ENCODE measurements at regions not wholly inside any gene's neighbourhood (a gene's known extent, or its start where the extent isn't known, plus 50 kb on each side); places are given as distances from the start of the nearest gene placed in this dataset.
"Not testable (repeated sequence)": the region's sequence is repeated elsewhere in the genome, so short reads cannot be mapped to it uniquely, and the experiment has no call there.

DNA sequence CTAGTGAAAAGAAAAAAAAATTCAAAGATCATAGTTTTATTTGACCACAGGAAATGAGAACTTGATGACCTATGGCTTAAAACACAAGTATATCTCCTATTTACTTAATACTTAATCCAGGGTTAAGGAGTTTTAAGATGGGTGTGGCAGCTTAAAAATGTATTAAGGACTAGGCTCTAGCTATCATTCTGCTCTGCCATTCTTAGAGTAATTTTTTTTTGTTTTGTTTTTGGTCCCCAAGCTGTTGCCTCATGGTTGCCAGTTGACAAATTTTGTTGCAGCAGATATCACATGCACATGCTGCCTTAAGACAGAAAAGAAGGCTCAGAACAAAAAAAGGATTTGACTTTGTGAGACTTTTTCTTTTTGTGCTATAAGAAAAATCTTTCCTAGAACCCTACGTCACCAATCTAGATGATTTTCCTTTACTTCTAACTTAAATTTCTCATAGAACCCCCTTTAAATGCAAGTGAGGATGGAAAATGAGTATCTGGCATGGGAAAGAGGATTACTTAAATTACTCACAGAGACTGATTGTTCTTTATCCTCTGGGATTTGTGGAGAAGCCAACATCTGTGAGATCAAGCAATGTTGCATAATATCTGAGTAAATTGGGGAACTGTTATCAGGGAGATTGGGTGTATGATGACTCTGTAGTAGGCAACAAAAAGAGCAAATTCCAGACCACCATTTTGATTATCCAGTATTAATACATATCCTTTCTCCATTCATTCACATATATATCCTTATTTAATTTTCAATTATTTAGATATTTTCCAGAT lies 364.7 kb upstream of the CD180 start:
- DNase-seq = no peak
- Histone ChIP-seq H3K9me3 (ENCODE audit: low read length) (no peaks in the 10 kb centered on the region), H3K9me2 (replicated peaks; ENCODE audit: insufficient read depth, low read length) (0 out of 2 replicates have a peak, but pooled peaks cover 3% of the 10 kb centered on the region), H3K4me2 (ENCODE audit: low read depth, low read length, poor library complexity, severe bottlenecking) (no peak overlapping the region), H3K4me3 (ENCODE audit: low read length) (no peak overlapping the region), H3K36me3 (ENCODE audit: insufficient read depth, low read length) (no peaks in the 10 kb centered on the region), H3K4me1 (ENCODE audit: low read length) (no peaks in the 10 kb centered on the region), H2AFZ (ENCODE audit: low read length) (no peak overlapping the region), H3K27ac (ENCODE audit: low read length) (no peak overlapping the region), H4K20me1 (ENCODE audit: insufficient read depth, low read depth, low read length) (no peaks in the 10 kb centered on the region), H3K9ac (ENCODE audit: low read length) (no peak overlapping the region), H3K79me2 (ENCODE audit: low read length) (no peaks in the 10 kb centered on the region), H3K27me3 (ENCODE audit: low read length) (no peaks in the 10 kb centered on the region)

DNA sequence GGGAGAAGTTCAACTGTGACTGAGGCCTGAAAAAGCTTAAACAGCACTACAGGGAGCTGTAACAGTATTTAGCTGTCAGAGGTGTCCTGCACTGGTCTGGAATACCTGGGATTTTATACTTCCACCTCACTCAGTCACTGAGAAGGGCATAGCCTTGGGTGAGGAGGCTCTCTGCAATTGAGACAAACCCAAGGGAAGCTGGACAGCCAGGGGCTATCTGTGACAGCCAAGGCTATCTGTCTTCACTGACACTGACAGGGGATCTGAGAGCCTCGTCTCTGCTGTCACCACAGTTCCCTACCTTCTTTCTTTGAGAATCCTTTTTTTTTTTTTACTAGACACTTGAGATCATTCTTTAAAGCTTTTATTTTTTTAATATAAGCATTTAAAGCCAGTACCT lies 356.2 kb upstream of the CD180 start:
- Histone ChIP-seq H2AFZ (ENCODE audit: low read length) (no peak overlapping the region), H3K79me2 (ENCODE audit: low read length) (no peaks in the 10 kb centered on the region), H3K4me2 (ENCODE audit: low read depth, low read length, poor library complexity, severe bottlenecking) (no peak overlapping the region), H3K27ac (ENCODE audit: low read length) (no peak overlapping the region), H4K20me1 (ENCODE audit: insufficient read depth, low read depth, low read length) (no peaks in the 10 kb centered on the region), H3K9ac (ENCODE audit: low read length) (no peak overlapping the region), H3K4me3 (ENCODE audit: low read length) (no peak overlapping the region), H3K9me3 (ENCODE audit: low read length) (no peaks in the 10 kb centered on the region), H3K36me3 (ENCODE audit: insufficient read depth, low read length) (no peaks in the 10 kb centered on the region), H3K27me3 (ENCODE audit: low read length) (no peaks in the 10 kb centered on the region), H3K4me1 (ENCODE audit: low read length) (no peaks in the 10 kb centered on the region), H3K9me2 (replicated peaks; ENCODE audit: insufficient read depth, low read length) (no peaks in the 10 kb centered on the region)
- DNase-seq = no peak

DNA sequence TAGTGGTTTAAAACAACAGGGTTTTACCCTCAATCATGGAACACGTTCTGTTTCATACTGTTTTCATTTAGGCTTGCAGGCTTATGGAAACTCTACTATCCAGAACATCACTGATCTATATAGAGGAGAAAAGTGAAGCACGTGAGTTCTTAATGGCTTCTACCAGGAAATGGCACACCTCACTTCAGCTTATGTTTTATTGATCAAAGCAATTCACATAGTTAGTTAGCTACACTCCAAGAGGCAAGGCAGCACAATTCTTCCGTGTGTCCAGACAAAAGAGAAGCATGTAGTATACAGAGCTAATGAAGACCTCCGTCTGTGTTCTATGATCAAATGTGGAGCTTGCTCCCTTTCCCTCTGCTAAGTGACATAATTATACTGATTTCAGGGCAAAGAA lies 353.3 kb upstream of the CD180 start:
- Histone ChIP-seq H3K36me3 (ENCODE audit: insufficient read depth, low read length) (no peaks in the 10 kb centered on the region), H3K27me3 (ENCODE audit: low read length) (no peaks in the 10 kb centered on the region), H3K4me3 (ENCODE audit: low read length) (no peak overlapping the region), H3K4me2 (ENCODE audit: low read depth, low read length, poor library complexity, severe bottlenecking) (no peak overlapping the region), H3K4me1 (ENCODE audit: low read length) (0 out of 2 replicates have a peak, but pooled peaks cover under 1% of the 10 kb centered on the region), H3K79me2 (ENCODE audit: low read length) (no peaks in the 10 kb centered on the region), H2AFZ (ENCODE audit: low read length) (no peak overlapping the region), H3K27ac (ENCODE audit: low read length) (no peak overlapping the region), H3K9me2 (replicated peaks; ENCODE audit: insufficient read depth, low read length) (no peaks in the 10 kb centered on the region), H3K9ac (ENCODE audit: low read length) (no peak overlapping the region), H4K20me1 (ENCODE audit: insufficient read depth, low read depth, low read length) (no peaks in the 10 kb centered on the region), H3K9me3 (ENCODE audit: low read length) (no peaks in the 10 kb centered on the region)
- no peak for DNase-seq

DNA sequence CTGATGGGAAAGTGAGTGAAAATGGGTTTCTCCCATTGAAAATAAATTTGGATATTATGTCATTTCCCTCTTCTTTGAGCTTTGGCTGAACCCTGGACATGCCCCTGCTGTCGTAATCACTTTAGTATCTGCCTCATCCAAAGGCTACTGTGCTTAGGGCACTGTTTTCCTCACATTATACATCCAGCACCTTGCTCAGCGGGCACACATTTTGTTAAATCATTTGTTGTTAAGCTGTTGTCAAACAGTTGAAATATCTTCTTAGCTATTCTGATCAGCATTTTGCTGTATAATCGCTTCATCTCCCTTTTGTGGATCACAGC lies 352.7 kb upstream of the CD180 start:
- no peak for DNase-seq
- H3K4me2 ChIP-seq (ENCODE audit: low read depth, low read length, poor library complexity, severe bottlenecking) = no peak overlapping the region
- H3K9ac ChIP-seq (ENCODE audit: low read length) = no peak overlapping the region
- no peaks in the 10 kb centered on the region for H3K36me3 ChIP-seq (ENCODE audit: insufficient read depth, low read length)
- H3K27ac ChIP-seq (ENCODE audit: low read length) = no peak overlapping the region
- no peaks in the 10 kb centered on the region for H4K20me1 ChIP-seq (ENCODE audit: insufficient read depth, low read depth, low read length)
- no peaks in the 10 kb centered on the region for H3K79me2 ChIP-seq (ENCODE audit: low read length)
- H3K4me3 ChIP-seq (ENCODE audit: low read length) = no peak overlapping the region
- no peaks in the 10 kb centered on the region for H3K27me3 ChIP-seq (ENCODE audit: low read length)
- H3K4me1 ChIP-seq (ENCODE audit: low read length) = 0 out of 2 replicates have a peak, but pooled peaks cover 3% of the 10 kb centered on the region
- H2AFZ ChIP-seq (ENCODE audit: low read length) = no peak overlapping the region
- H3K9me2 ChIP-seq (replicated peaks; ENCODE audit: insufficient read depth, low read length) = no peaks in the 10 kb centered on the region
- H3K9me3 ChIP-seq (ENCODE audit: low read length) = no peaks in the 10 kb centered on the region

DNA sequence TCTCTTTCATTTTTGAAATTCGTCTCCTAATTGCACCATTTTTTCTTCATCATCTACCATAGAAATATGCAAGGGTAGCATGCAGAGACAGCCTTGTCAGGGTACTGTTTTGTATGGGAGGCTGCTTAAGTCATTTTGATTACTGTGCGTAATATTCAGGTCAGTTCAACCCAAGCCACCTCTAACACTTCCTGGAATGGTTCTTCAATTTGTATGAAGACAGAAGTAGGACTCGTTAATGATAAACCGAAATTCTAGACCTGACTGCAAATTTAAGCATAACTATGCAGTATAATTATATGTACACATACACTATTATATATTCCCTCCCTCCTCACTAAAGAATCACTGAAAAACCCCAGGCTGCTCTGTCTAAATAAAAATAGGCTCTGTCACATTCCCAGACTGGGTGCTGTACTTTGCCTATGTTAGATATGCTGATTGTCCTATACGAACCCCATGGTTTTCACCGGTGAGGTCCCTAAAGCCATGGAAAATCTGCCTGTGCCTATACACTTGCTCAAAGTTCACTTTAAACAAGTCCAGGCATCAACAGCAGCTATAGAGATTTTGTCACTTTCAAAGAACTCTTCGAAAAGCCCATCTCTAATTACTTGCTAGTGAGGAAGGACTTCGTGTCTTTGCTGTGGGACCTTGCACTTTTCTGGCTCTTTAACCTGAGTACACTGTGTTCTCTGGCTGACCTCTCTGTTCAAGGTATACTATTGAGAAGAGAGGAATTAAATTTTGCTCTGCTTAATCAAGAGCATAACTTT lies 352.1 kb upstream of the CD180 start:
- no peak overlapping the region for H2AFZ ChIP-seq (ENCODE audit: low read length)

DNA sequence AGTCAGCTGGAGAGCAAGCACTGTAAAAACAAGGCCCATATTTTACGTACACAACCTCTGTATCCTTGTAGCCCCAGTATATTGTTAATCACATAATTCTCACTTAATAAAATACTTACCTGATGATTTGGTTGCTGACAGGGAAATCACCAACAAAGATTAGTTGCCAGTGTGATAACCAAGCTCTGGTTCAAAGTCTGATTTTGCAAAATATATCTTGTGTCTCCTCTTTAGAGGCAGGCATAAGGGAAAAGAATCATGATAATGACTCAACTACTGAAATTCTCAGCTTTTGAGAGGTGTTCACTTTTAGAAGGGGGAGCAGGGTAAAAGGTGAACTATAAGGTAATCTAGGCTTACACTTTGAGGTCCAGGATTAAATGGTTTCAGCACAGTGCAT lies 351.1 kb upstream of the CD180 start:
- 0 out of 2 replicates have a peak, but pooled peaks cover 3% of the 10 kb centered on the region for H3K4me1 ChIP-seq (ENCODE audit: low read length)
- no peaks in the 10 kb centered on the region for H3K79me2 ChIP-seq (ENCODE audit: low read length)
- DNase-seq = no peak
- no peak overlapping the region for H3K27ac ChIP-seq (ENCODE audit: low read length)
- H3K9ac ChIP-seq (ENCODE audit: low read length) = no peak overlapping the region
- no peaks in the 10 kb centered on the region for H3K9me2 ChIP-seq (replicated peaks; ENCODE audit: insufficient read depth, low read length)
- no peaks in the 10 kb centered on the region for H3K36me3 ChIP-seq (ENCODE audit: insufficient read depth, low read length)
- H3K4me2 ChIP-seq (ENCODE audit: low read depth, low read length, poor library complexity, severe bottlenecking) = no peak overlapping the region
- no peak overlapping the region for H3K4me3 ChIP-seq (ENCODE audit: low read length)
- H4K20me1 ChIP-seq (ENCODE audit: insufficient read depth, low read depth, low read length) = no peaks in the 10 kb centered on the region
- no peaks in the 10 kb centered on the region for H3K27me3 ChIP-seq (ENCODE audit: low read length)
- no peak overlapping the region for H2AFZ ChIP-seq (ENCODE audit: low read length)
- H3K9me3 ChIP-seq (ENCODE audit: low read length) = no peaks in the 10 kb centered on the region

More for the DNA sequence above, 352.1 kb upstream of the CD180 start:
- H3K4me3 ChIP-seq (ENCODE audit: low read length) = no peak overlapping the region
- H4K20me1 ChIP-seq (ENCODE audit: insufficient read depth, low read depth, low read length) = no peaks in the 10 kb centered on the region
- H3K27me3 ChIP-seq (ENCODE audit: low read length) = no peaks in the 10 kb centered on the region
- H3K4me1 ChIP-seq (ENCODE audit: low read length) = 0 out of 2 replicates have a peak, but pooled peaks cover 3% of the 10 kb centered on the region
- no peaks in the 10 kb centered on the region for H3K79me2 ChIP-seq (ENCODE audit: low read length)
- H3K9me3 ChIP-seq (ENCODE audit: low read length) = no peaks in the 10 kb centered on the region
- no peak overlapping the region for H3K9ac ChIP-seq (ENCODE audit: low read length)
- no peaks in the 10 kb centered on the region for H3K9me2 ChIP-seq (replicated peaks; ENCODE audit: insufficient read depth, low read length)
- DNase-seq = no peak
- H3K27ac ChIP-seq (ENCODE audit: low read length) = no peak overlapping the region
- no peak overlapping the region for H3K4me2 ChIP-seq (ENCODE audit: low read depth, low read length, poor library complexity, severe bottlenecking)
- H3K36me3 ChIP-seq (ENCODE audit: insufficient read depth, low read length) = no peaks in the 10 kb centered on the region

DNA sequence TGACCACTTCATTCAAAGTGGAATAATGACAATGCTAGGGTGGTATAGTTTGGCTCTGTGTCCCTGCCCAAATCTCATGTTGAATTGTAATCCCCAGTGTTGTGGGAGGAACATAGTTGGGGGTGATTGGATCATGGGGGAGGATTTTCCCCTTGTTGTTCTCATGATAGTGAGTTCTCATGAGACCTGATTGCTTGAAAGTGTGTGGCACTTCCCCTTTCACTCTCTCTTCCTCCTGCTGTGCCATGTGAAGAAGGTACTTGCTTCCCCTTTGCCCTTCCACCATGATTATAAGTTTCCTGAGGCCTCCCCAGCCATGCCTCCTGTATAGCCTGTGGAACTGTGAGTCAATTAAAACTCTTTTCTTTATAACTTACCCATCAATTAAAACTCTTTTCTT lies 348.3 kb upstream of the CD180 start:
- H3K36me3 ChIP-seq (ENCODE audit: insufficient read depth, low read length); H3K79me2 ChIP-seq (ENCODE audit: low read length); H2AFZ ChIP-seq (ENCODE audit: low read length); H3K9me2 ChIP-seq (replicated peaks; ENCODE audit: insufficient read depth, low read length); H4K20me1 ChIP-seq (ENCODE audit: insufficient read depth, low read depth, low read length); H3K27ac ChIP-seq (ENCODE audit: low read length); H3K9me3 ChIP-seq (ENCODE audit: low read length); H3K4me1 ChIP-seq (ENCODE audit: low read length); H3K4me3 ChIP-seq (ENCODE audit: low read length); H3K4me2 ChIP-seq (ENCODE audit: low read depth, low read length, poor library complexity, severe bottlenecking); H3K27me3 ChIP-seq (ENCODE audit: low read length); H3K9ac ChIP-seq (ENCODE audit: low read length): not testable (repeated sequence)
- DNase-seq = peak; percentile 47

DNA sequence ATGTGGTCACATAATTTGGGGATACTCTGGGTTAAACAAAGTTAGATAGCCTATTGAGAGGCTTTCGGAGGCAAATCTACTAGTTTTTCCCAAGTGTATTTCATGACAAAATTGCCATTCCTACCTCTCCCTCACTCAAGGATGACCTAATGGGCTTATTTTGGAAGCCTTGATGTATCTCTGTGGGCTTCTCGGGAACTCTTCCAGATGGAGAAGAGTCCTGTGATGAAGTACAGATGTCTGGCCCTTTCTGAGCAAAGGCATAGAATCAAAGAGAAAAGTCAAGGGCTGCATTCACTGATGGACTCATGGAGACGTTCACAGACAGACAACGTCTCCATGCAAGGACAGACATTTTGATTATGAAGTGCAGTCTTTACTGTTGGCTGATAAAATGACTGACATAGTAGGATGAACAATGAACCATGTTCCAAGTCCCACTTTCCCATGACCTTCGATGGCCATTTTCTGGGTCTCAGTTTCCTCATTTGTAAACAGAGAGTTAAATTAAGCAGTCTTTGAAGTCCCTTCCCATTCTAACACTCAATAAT lies 347.2 kb upstream of the CD180 start:
- H3K4me1 ChIP-seq (ENCODE audit: low read length) = 0 out of 2 replicates have a peak, but pooled peaks cover 3% of the 10 kb centered on the region
- H4K20me1 ChIP-seq (ENCODE audit: insufficient read depth, low read depth, low read length) = no peaks in the 10 kb centered on the region
- H3K9me3 ChIP-seq (ENCODE audit: low read length) = no peaks in the 10 kb centered on the region
- no peak overlapping the region for H2AFZ ChIP-seq (ENCODE audit: low read length)
- no peak overlapping the region for H3K4me3 ChIP-seq (ENCODE audit: low read length)
- no peak overlapping the region for H3K4me2 ChIP-seq (ENCODE audit: low read depth, low read length, poor library complexity, severe bottlenecking)
- H3K36me3 ChIP-seq (ENCODE audit: insufficient read depth, low read length) = no peaks in the 10 kb centered on the region
- no peaks in the 10 kb centered on the region for H3K9me2 ChIP-seq (replicated peaks; ENCODE audit: insufficient read depth, low read length)
- H3K27ac ChIP-seq (ENCODE audit: low read length) = no peak overlapping the region
- DNase-seq = no peak
- no peak overlapping the region for H3K9ac ChIP-seq (ENCODE audit: low read length)
- H3K79me2 ChIP-seq (ENCODE audit: low read length) = no peaks in the 10 kb centered on the region
- no peaks in the 10 kb centered on the region for H3K27me3 ChIP-seq (ENCODE audit: low read length)
